CD4-positive, alpha-beta T cell (primary cell): ENCODE measurements at regions not wholly inside any gene's neighbourhood (a gene's known extent, or its start where the extent isn't known, plus 50 kb on each side); places are given as distances from the start of the nearest gene placed in this dataset.

Source experiments
- ATAC-seq: fragments of 200-7000 bp; cut with Tn5 transposase; one replicate; pipeline ENCODE4 v1.10.0; 2022; ENCODE audit warnings: mild to moderate bottlenecking; ENCODE audit not compliant: poor library complexity
- CTCF ChIA-PET: fragments of 350-600 bp; sonication (Branson Sonifier 250); formaldehyde crosslinking; loops from one replicate; lab custom pipeline; 2021; ENCODE audit warnings: antibody characterized with exemption, inconsistent platforms; lab: Charles Lee
- POLR2A ChIA-PET: fragments of 350-600 bp; sonication (Branson Sonifier 250); formaldehyde crosslinking; loops from one replicate; lab custom pipeline; 2021; ENCODE audit warnings: antibody characterized with exemption, inconsistent platforms; lab: Charles Lee
- DNase-seq, 14 experiments: peaks; one replicate each; pipeline ENCODE4 v3.0.0-alpha.2; 2013 to 2020; ENCODE audit warnings: mixed read lengths in 2 of 14
- H3K27ac ChIP-seq, 2 donors: one replicate each; pipeline versions ENCODE4 v1.5.1 to v1.7.0; 2013; ENCODE audit warnings: low read length in 2 of 2, low read depth in 1 of 2, mild to moderate bottlenecking in 1 of 2
- H3K27me3 ChIP-seq, 2 experiments: 1 replicate in 1 of 2; 2 replicates in 1 of 2; pipeline versions ENCODE4 v1.6.1 to v1.7.0; 2013; ENCODE audit warnings: low read length in 2 of 2, control low read depth in 1 of 2, mild to moderate bottlenecking in 1 of 2, moderate library complexity in 1 of 2; ENCODE audit not compliant: insufficient read depth in 2 of 2, control insufficient read depth in 1 of 2
- H3K36me3 ChIP-seq: one replicate; pipeline ENCODE4 v1.6.1; 2013; ENCODE audit warnings: low read length, control low read depth; ENCODE audit not compliant: insufficient read depth
- H3K4me1 ChIP-seq: one replicate; pipeline ENCODE4 v1.6.1; 2013; ENCODE audit warnings: low read length, control low read depth; ENCODE audit not compliant: insufficient read depth
- H3K4me3 ChIP-seq: one replicate; pipeline ENCODE4 v1.5.1; 2013; ENCODE audit warnings: mild to moderate bottlenecking, low read length, moderate library complexity
- H3K9me3 ChIP-seq, 2 experiments: 1 replicate in 1 of 2; 2 replicates in 1 of 2; pipeline versions ENCODE4 v1.6.1 to v1.7.0; 2013; ENCODE audit warnings: low read length in 2 of 2, mild to moderate bottlenecking in 2 of 2, control low read depth in 1 of 2, moderate library complexity in 1 of 2; ENCODE audit not compliant: control insufficient read depth in 1 of 2, insufficient read depth in 1 of 2
- H3K27ac Mint-ChIP-seq: one replicate; pipeline ENCODE4 v1.8.0; 2020; ENCODE audit warnings: mixed read lengths
- H3K27me3 Mint-ChIP-seq: one replicate; pipeline ENCODE4 v1.8.0; 2021; ENCODE audit warnings: mixed read lengths
- H3K36me3 Mint-ChIP-seq: one replicate; pipeline ENCODE4 v1.8.0; 2021; ENCODE audit warnings: low read depth, mixed read lengths
- H3K4me1 Mint-ChIP-seq: one replicate; pipeline ENCODE4 v1.8.0; 2021; ENCODE audit warnings: low read depth, mixed read lengths
- H3K4me3 Mint-ChIP-seq: one replicate; pipeline ENCODE4 v1.8.0; 2020; ENCODE audit warnings: mild to moderate bottlenecking, mixed read lengths
- H3K9me3 Mint-ChIP-seq: one replicate; pipeline ENCODE4 v1.8.0; 2020; ENCODE audit warnings: mixed read lengths
- intact Hi-C, 2 experiments: fragments of 100-400 bp; cut with DNase I in 1 of 2; cut with micrococcal nuclease in 1 of 2; formaldehyde crosslinking; loops; one replicate each; pipeline versions ENCODE4 v1.15.1 to v1.9.0; 2023 to 2025; cut with DNase I, micrococcal nuclease
- TF ChIP-seq, protein P1 (sequence below): fragments of 200-600 bp; IDR thresholded peaks from one replicate; pipeline ENCODE4 v1.8.0; 2022; ENCODE audit warnings: antibody characterized with exemption, mild to moderate bottlenecking

DNA sequence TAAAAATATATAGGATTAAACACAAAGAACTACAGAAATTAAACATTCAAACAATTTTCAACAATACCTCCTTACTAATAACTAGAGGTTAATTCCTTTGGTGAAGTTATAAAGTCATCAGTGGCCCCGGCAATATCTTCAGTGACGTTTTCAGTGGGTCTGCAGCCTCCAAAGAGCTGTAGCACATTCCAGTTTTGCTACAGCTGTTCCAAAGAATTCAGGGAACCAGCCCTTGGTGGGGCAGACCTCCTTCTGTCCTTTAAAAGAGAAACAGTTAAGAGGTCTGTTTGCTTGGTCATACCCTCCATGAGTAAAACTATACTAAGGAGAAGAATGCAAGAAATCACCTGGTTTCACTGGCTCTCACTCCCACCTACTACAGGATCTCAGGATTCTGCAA lies 99.2 kb upstream of the ZDHHC17 start:
- H3K4me1 Mint-ChIP-seq: peaks cover 15% of the 10 kb centered on the region
- no peaks in the 10 kb centered on the region for H3K4me1 ChIP-seq
- H3K36me3 Mint-ChIP-seq: no peaks in the 10 kb centered on the region
- no peaks in the 10 kb centered on the region for H3K9me3 Mint-ChIP-seq
- intact Hi-C loops: no loop called here
- no peak overlapping the region for H3K27ac ChIP-seq
- H3K9me3 ChIP-seq: no peaks in the 10 kb centered on the region
- DNase-seq (no peak), ATAC-seq (no peak)
- H3K4me3 Mint-ChIP-seq: no peak overlapping the region
- CTCF ChIA-PET: no interaction called here
- POLR2A ChIA-PET: no interaction called here
- H3K27ac Mint-ChIP-seq: no peak overlapping the region
- H3K4me3 ChIP-seq: no peak overlapping the region
- H3K27me3 ChIP-seq: no peaks in the 10 kb centered on the region
- TF ChIP-seq, protein P1, sequence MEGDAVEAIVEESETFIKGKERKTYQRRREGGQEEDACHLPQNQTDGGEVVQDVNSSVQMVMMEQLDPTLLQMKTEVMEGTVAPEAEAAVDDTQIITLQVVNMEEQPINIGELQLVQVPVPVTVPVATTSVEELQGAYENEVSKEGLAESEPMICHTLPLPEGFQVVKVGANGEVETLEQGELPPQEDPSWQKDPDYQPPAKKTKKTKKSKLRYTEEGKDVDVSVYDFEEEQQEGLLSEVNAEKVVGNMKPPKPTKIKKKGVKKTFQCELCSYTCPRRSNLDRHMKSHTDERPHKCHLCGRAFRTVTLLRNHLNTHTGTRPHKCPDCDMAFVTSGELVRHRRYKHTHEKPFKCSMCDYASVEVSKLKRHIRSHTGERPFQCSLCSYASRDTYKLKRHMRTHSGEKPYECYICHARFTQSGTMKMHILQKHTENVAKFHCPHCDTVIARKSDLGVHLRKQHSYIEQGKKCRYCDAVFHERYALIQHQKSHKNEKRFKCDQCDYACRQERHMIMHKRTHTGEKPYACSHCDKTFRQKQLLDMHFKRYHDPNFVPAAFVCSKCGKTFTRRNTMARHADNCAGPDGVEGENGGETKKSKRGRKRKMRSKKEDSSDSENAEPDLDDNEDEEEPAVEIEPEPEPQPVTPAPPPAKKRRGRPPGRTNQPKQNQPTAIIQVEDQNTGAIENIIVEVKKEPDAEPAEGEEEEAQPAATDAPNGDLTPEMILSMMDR: no peak
- H3K36me3 ChIP-seq: no peaks in the 10 kb centered on the region
- H3K27me3 Mint-ChIP-seq: peaks cover 8% of the 10 kb centered on the region

DNA sequence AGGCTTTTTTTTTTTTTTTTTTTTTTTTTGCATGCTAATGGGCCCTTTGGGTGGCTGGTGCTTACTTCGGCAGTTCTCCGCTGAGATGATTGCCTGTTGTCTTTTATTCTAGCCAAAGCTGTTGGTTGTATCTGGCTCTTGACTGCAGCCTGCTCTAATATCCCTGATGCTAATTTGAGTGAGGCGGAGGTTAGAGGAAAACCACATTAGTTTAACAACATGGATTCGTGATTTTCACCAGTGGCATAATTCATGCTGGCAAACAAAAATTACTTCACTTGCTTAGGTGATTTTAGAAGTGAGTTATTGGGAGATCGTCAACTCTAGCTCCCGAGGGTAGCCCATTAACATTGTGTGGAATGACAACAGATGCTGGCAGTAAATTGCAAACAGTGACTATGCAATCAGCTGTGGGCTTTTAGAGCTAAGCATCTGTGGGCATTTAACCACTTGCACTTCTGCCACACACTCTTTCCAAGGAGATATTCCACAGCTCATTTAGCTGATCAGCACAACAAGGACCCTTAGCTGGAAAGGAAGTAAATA lies 97.6 kb upstream of the ZDHHC17 start:
- no peak for DNase-seq
- Mint-ChIP-seq H3K27me3 (peaks cover 8% of the 10 kb centered on the region), H3K27ac (peak overlapping the region; percentile 32), H3K4me3 (no peak overlapping the region), H3K4me1 (peaks cover 15% of the 10 kb centered on the region), H3K9me3 (no peaks in the 10 kb centered on the region), H3K36me3 (no peaks in the 10 kb centered on the region)
- H3K4me1 ChIP-seq: no peaks in the 10 kb centered on the region
- no peak overlapping the region for H3K27ac ChIP-seq
- CTCF ChIA-PET: no interaction called here
- intact Hi-C loops: no loop called here
- TF ChIP-seq, protein P1: no peak
- no peaks in the 10 kb centered on the region for H3K9me3 ChIP-seq
- H3K36me3 ChIP-seq: no peaks in the 10 kb centered on the region
- H3K4me3 ChIP-seq: no peak overlapping the region
- no peaks in the 10 kb centered on the region for H3K27me3 ChIP-seq
- no peak for ATAC-seq
- POLR2A ChIA-PET: interaction anchor here (1.2 kb wide), 1 partner anchor 97 kb away, joined by 3 read pairs; the partner anchor contains the start of gene ZDHHC17

DNA sequence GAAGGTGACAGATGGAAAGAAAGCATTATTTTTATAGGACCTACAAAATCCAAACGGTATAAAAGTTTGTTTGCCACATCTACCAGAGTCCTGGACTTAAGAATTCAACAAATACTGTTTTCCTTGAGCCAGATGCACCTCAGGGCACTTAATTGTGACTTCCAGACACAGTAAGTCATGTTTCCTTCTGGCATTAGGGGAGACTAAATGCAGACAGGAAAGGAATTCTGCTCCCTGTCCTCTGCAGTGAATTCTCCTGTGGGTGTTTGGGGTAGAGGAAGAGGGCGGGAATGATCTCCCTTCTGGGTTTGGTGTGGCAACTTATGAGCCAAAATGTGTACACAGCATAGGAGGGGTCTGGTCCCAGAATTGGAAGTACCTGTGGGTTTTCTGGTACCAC lies 93.9 kb upstream of the ZDHHC17 start:
- no peak for DNase-seq
- ChIA-PET POLR2A (no interaction called here), CTCF (no interaction called here)
- no peaks in the 10 kb centered on the region for H3K36me3 Mint-ChIP-seq
- Histone ChIP-seq H3K27me3 (no peaks in the 10 kb centered on the region), H3K4me1 (no peaks in the 10 kb centered on the region), H3K27ac (no peak overlapping the region), H3K4me3 (no peak overlapping the region), H3K36me3 (no peaks in the 10 kb centered on the region), H3K9me3 (no peaks in the 10 kb centered on the region)
- intact Hi-C loops: no loop called here
- H3K27me3 Mint-ChIP-seq: no peaks in the 10 kb centered on the region
- H3K9me3 Mint-ChIP-seq: no peaks in the 10 kb centered on the region
- no peak overlapping the region for H3K4me3 Mint-ChIP-seq
- TF ChIP-seq, protein P1: no peak
- ATAC-seq: no peak
- no peak overlapping the region for H3K27ac Mint-ChIP-seq
- peaks cover 15% of the 10 kb centered on the region for H3K4me1 Mint-ChIP-seq
